GM23338 (cell line): ENCODE measurements at regions not wholly inside any gene's neighbourhood (a gene's known extent, or its start where the extent isn't known, plus 50 kb on each side); places are given as distances from the start of the nearest gene placed in this dataset.
"Not testable (repeated sequence)": the region's sequence is repeated elsewhere in the genome, so short reads cannot be mapped to it uniquely, and the experiment has no call there.

Experiments
- ATAC-seq: fragments of 200-7000 bp; cut with Tn5 transposase; 3 replicates; pipeline ENCODE4 v1.9.1; 2020
- DNase-seq: peaks from one replicate; pipeline ENCODE4 v3.0.0-alpha.2; 2015; ENCODE audit warnings: low spot score
- H2AFZ ChIP-seq: fragments of 200-600 bp; sonication (generic); 2 replicates; pipeline ENCODE4 v1.8.0; 2016; ENCODE audit warnings: antibody characterized with exemption, mild to moderate bottlenecking, moderate library complexity
- H3F3A ChIP-seq: fragments of 200-600 bp; sonication (generic); replicated peaks from 2 replicates; pipeline ENCODE4 v1.8.0; 2017; ENCODE audit warnings: antibody characterized with exemption, mixed run types, low read depth
- H3K27ac ChIP-seq: fragments of 200-600 bp; sonication (generic); 2 replicates; pipeline ENCODE4 v1.6.1; 2016; ENCODE audit warnings: low read depth
- H3K27me3 ChIP-seq: fragments of 200-600 bp; sonication (generic); 2 replicates; pipeline ENCODE4 v1.8.0; 2016; ENCODE audit warnings: mild to moderate bottlenecking, mixed run types, moderate library complexity; ENCODE audit not compliant: insufficient read depth
- H3K36me3 ChIP-seq: fragments of 200-600 bp; sonication (generic); 2 replicates; pipeline ENCODE4 v1.8.0; 2016; ENCODE audit warnings: mild to moderate bottlenecking; ENCODE audit not compliant: insufficient read depth
- H3K4me1 ChIP-seq: fragments of 200-600 bp; sonication (generic); 2 replicates; pipeline ENCODE4 v1.8.0; 2016; ENCODE audit warnings: mild to moderate bottlenecking, moderate library complexity; ENCODE audit not compliant: insufficient read depth
- H3K4me2 ChIP-seq: fragments of 200-600 bp; sonication (generic); 2 replicates; pipeline ENCODE4 v1.7.1; 2017; ENCODE audit warnings: mixed run types
- H3K4me3 ChIP-seq: fragments of 200-600 bp; sonication (generic); 2 replicates; pipeline ENCODE4 v1.6.1; 2016; ENCODE audit warnings: mixed run types
- H3K79me2 ChIP-seq: fragments of 200-600 bp; sonication (generic); replicated peaks from 2 replicates; pipeline ENCODE4 v1.8.0; 2017; ENCODE audit warnings: mild to moderate bottlenecking; ENCODE audit not compliant: insufficient read depth
- H3K9me2 ChIP-seq: fragments of 200-600 bp; sonication (generic); 2 replicates; pipeline ENCODE4 v1.8.0; 2017; ENCODE audit not compliant: insufficient read depth
- H4K20me1 ChIP-seq: fragments of 200-600 bp; sonication (generic); replicated peaks from 2 replicates; pipeline ENCODE4 v1.8.0; 2017; ENCODE audit warnings: mild to moderate bottlenecking; ENCODE audit not compliant: insufficient read depth
- H3K27ac Mint-ChIP-seq: 2 replicates; pipeline ENCODE4 v1.8.0; 2020; ENCODE audit warnings: inconsistent platforms, mild to moderate bottlenecking, moderate library complexity, mixed read lengths
- H3K27me3 Mint-ChIP-seq: 3 replicates; pipeline ENCODE4 v1.8.0; 2022; ENCODE audit warnings: low read depth, mild to moderate bottlenecking, moderate library complexity, mixed read lengths, inconsistent platforms; ENCODE audit not compliant: insufficient read depth, poor library complexity
- H3K36me3 Mint-ChIP-seq: 3 replicates; pipeline ENCODE4 v1.8.0; 2021; ENCODE audit warnings: low read depth, mild to moderate bottlenecking, inconsistent platforms, moderate library complexity, mixed read lengths
- H3K4me1 Mint-ChIP-seq: 3 replicates; pipeline ENCODE4 v1.8.0; 2020; ENCODE audit warnings: mild to moderate bottlenecking, inconsistent platforms, mixed read lengths
- H3K4me3 Mint-ChIP-seq: 3 replicates; pipeline ENCODE4 v1.8.0; 2021; ENCODE audit warnings: moderate library complexity, mild to moderate bottlenecking, inconsistent platforms, mixed read lengths
- H3K9me3 Mint-ChIP-seq: 3 replicates; pipeline ENCODE4 v1.8.0; 2020; ENCODE audit warnings: moderate library complexity, mild to moderate bottlenecking, inconsistent platforms, mixed read lengths

- H3K4me1 ChIP-seq, H3K4me3 ChIP-seq, H3K79me2 ChIP-seq, H3K27ac Mint-ChIP-seq, H3K9me2 ChIP-seq, H3K4me3 Mint-ChIP-seq, H3K36me3 Mint-ChIP-seq, DNase-seq, H3K36me3 ChIP-seq, H3K4me1 Mint-ChIP-seq, H3K9me3 Mint-ChIP-seq, H3K27ac ChIP-seq, H3F3A ChIP-seq, ATAC-seq, H3K4me2 ChIP-seq, H2AFZ ChIP-seq, H4K20me1 ChIP-seq: not testable (repeated sequence)
- H3K27me3 Mint-ChIP-seq, result peaks cover 24% of the 10 kb centered on the region
- H3K27me3 ChIP-seq, result peaks cover 21% of the 10 kb centered on the region
These were observed 145.4 kb downstream of the LAT start for GRCh38 chr16:29130131-29130711.

- not testable (repeated sequence) for DNase-seq, H3K27ac ChIP-seq, H3K27ac Mint-ChIP-seq, H4K20me1 ChIP-seq, H3K9me2 ChIP-seq, H3K4me3 ChIP-seq, H3K4me1 Mint-ChIP-seq, H2AFZ ChIP-seq, H3K4me3 Mint-ChIP-seq, H3K36me3 Mint-ChIP-seq, H3K4me2 ChIP-seq, H3K36me3 ChIP-seq, H3K4me1 ChIP-seq, H3F3A ChIP-seq, H3K9me3 Mint-ChIP-seq, H3K79me2 ChIP-seq, ATAC-seq
- peaks cover 27% of the 10 kb centered on the region for H3K27me3 ChIP-seq
- peaks cover 24% of the 10 kb centered on the region for H3K27me3 Mint-ChIP-seq
These were observed 144.7 kb downstream of the LAT start for GRCh38 chr16:29129458-29130038.

- not testable (repeated sequence) for H3K9me2 ChIP-seq, H3K36me3 ChIP-seq, H3K4me3 ChIP-seq, H3F3A ChIP-seq, H3K4me1 ChIP-seq, H4K20me1 ChIP-seq, H3K4me3 Mint-ChIP-seq, H3K4me2 ChIP-seq, H2AFZ ChIP-seq, H3K79me2 ChIP-seq, H3K9me3 Mint-ChIP-seq, H3K27ac Mint-ChIP-seq, H3K4me1 Mint-ChIP-seq, H3K36me3 Mint-ChIP-seq, ATAC-seq, DNase-seq, H3K27ac ChIP-seq
- peaks cover 34% of the 10 kb centered on the region for H3K27me3 ChIP-seq
- peaks cover 24% of the 10 kb centered on the region for H3K27me3 Mint-ChIP-seq
These were observed 144.0 kb downstream of the LAT start for GRCh38 chr16:29128732-29129457.

- H3K9me2 ChIP-seq, DNase-seq, H4K20me1 ChIP-seq, H3K79me2 ChIP-seq, H3K4me2 ChIP-seq, H3K27ac Mint-ChIP-seq, H3K4me3 ChIP-seq, H3K4me3 Mint-ChIP-seq, ATAC-seq, H2AFZ ChIP-seq, H3K36me3 ChIP-seq, H3K9me3 Mint-ChIP-seq, H3K27ac ChIP-seq, H3K36me3 Mint-ChIP-seq, H3F3A ChIP-seq, H3K4me1 ChIP-seq, H3K4me1 Mint-ChIP-seq: not testable (repeated sequence)
- peaks cover 24% of the 10 kb centered on the region for H3K27me3 Mint-ChIP-seq
- peaks cover 35% of the 10 kb centered on the region for H3K27me3 ChIP-seq
These were observed 143.1 kb downstream of the LAT start for GRCh38 chr16:29127806-29128420.
